ENCODE measurements at regions not wholly inside any gene's neighbourhood (a gene's known extent, or its start where the extent isn't known, plus 50 kb on each side); places are given as distances from the start of the nearest gene placed in this dataset.

GRCh38 chr2:67970542-67970941 lies 92.3 kb downstream of the C1D start:
- DNase-seq: no peak

GRCh38 chr2:67974559-67975430 lies 88.0 kb downstream of the C1D start:
- peak in 1 of 2 donors; percentile 11 for DNase-seq

- no peak for DNase-seq
Observed at GRCh38 chr2:67977464-67977863, 85.3 kb downstream of the C1D start.

GRCh38 chr2:67982956-67983355 lies 79.8 kb downstream of the C1D start:
- DNase-seq: no peak

GRCh38 chr2:67984600-67984999 lies 78.2 kb downstream of the C1D start:
- DNase-seq: no peak

- DNase-seq: no peak
Observed at GRCh38 chr2:67985586-67985985, 77.2 kb downstream of the C1D start.

- no peak for DNase-seq
Observed at GRCh38 chr2:67986258-67986657, 76.5 kb downstream of the C1D start.

All from right lung (tissue), 2 donors.